CD4-positive, alpha-beta T cell treated with Interleukin-12 subunit alpha and Interleukin-12 subunit beta, for 1 hour (primary cell): ENCODE measurements at regions not wholly inside any gene's neighbourhood (a gene's known extent, or its start where the extent isn't known, plus 50 kb on each side); places are given as distances from the start of the nearest gene placed in this dataset.
"Not testable (repeated sequence)": the region's sequence is repeated elsewhere in the genome, so short reads cannot be mapped to it uniquely, and the experiment has no call there.

Experiments used
- DNase-seq: peaks from one replicate; pipeline ENCODE4 v3.0.0-alpha.2; 2020

- DNase-seq: not testable (repeated sequence)
Observed at GRCh38 chr17:13659051-13659450, 57.3 kb upstream of the HS3ST3A1 start.

- DNase-seq: no peak
Observed at GRCh38 chr17:13665872-13666635, 64.3 kb upstream of the HS3ST3A1 start.

GRCh38 chr17:13671341-13671740, 69.6 kb upstream of the HS3ST3A1 start:
- no peak for DNase-seq

- DNase-seq: no peak
Observed at GRCh38 chr17:13671771-13672170, 70.0 kb upstream of the HS3ST3A1 start.

- no peak for DNase-seq
Observed at GRCh38 chr17:13678361-13678760, 76.6 kb upstream of the HS3ST3A1 start.

GRCh38 chr17:13678841-13679240, 77.1 kb upstream of the HS3ST3A1 start:
- no peak for DNase-seq

- DNase-seq: no peak
Observed at GRCh38 chr17:13688716-13689115, 87.0 kb upstream of the HS3ST3A1 start.

GRCh38 chr17:13690806-13691205, 89.1 kb upstream of the HS3ST3A1 start:
- DNase-seq: no peak

GRCh38 chr17:13694934-13695333, 93.2 kb upstream of the HS3ST3A1 start:
- no peak for DNase-seq

- no peak for DNase-seq
Observed at GRCh38 chr17:13698832-13699231, 97.1 kb upstream of the HS3ST3A1 start.

GRCh38 chr17:13699261-13699660, 97.5 kb upstream of the HS3ST3A1 start:
- no peak for DNase-seq

- DNase-seq: no peak
Observed at GRCh38 chr17:13702266-13702665, 100.5 kb upstream of the HS3ST3A1 start.

GRCh38 chr17:13704333-13704732, 102.6 kb upstream of the HS3ST3A1 start:
- DNase-seq: no peak

- no peak for DNase-seq
Observed at GRCh38 chr17:13705221-13705620, 103.5 kb upstream of the HS3ST3A1 start.

GRCh38 chr17:13721705-13722104, 120.0 kb upstream of the HS3ST3A1 start:
- no peak for DNase-seq

- no peak for DNase-seq
Observed at GRCh38 chr17:13725288-13725990, 123.7 kb upstream of the HS3ST3A1 start.

GRCh38 chr17:13727441-13728171, 125.9 kb upstream of the HS3ST3A1 start:
- DNase-seq: no peak

GRCh38 chr17:13728781-13729180, 127.1 kb upstream of the HS3ST3A1 start:
- DNase-seq: no peak

GRCh38 chr17:13729466-13730134, 127.9 kb upstream of the HS3ST3A1 start:
- no peak for DNase-seq

- no peak for DNase-seq
Observed at GRCh38 chr17:13734880-13735279, 133.2 kb upstream of the HS3ST3A1 start.

- no peak for DNase-seq
Observed at GRCh38 chr17:13735444-13735843, 133.7 kb upstream of the HS3ST3A1 start.

- DNase-seq: no peak
Observed at GRCh38 chr17:13735861-13736260, 134.1 kb upstream of the HS3ST3A1 start.

GRCh38 chr17:13736916-13737315, 135.2 kb upstream of the HS3ST3A1 start:
- no peak for DNase-seq
